CD8-positive, alpha-beta memory T cell (primary cell): ENCODE measurements at regions not wholly inside any gene's neighbourhood (a gene's known extent, or its start where the extent isn't known, plus 50 kb on each side); places are given as distances from the start of the nearest gene placed in this dataset.
"Not testable (repeated sequence)": the region's sequence is repeated elsewhere in the genome, so short reads cannot be mapped to it uniquely, and the experiment has no call there.

Experiments used
- CTCF ChIA-PET: fragments of 350-600 bp; sonication (Branson Sonifier 250); formaldehyde crosslinking; loops from one replicate; lab custom pipeline; 2021; ENCODE audit warnings: antibody characterized with exemption; lab: Charles Lee
- POLR2A ChIA-PET: fragments of 350-600 bp; sonication (Branson Sonifier 250); formaldehyde crosslinking; loops from one replicate; lab custom pipeline; 2021; ENCODE audit warnings: antibody characterized with exemption; lab: Charles Lee
- DNase-seq, 5 donors: peaks; one replicate each; pipeline versions ENCODE4 v3.0.0 to v3.0.0-alpha.2; 2020 to 2022; ENCODE audit warnings: mixed read lengths in 1 of 5
- H3K27ac ChIP-seq: one replicate; pipeline ENCODE4 v1.7.0; 2013; ENCODE audit warnings: low read depth, mild to moderate bottlenecking, low read length, moderate library complexity
- H3K27me3 ChIP-seq: 2 replicates; pipeline ENCODE4 v1.7.0; 2013; ENCODE audit warnings: low read length, mild to moderate bottlenecking; ENCODE audit not compliant: insufficient read depth, poor library complexity, severe bottlenecking
- H3K36me3 ChIP-seq: 2 replicates; pipeline ENCODE4 v1.7.0; 2013; ENCODE audit warnings: mild to moderate bottlenecking, low read length, moderate library complexity; ENCODE audit not compliant: insufficient read depth
- H3K4me1 ChIP-seq: 2 replicates; pipeline ENCODE4 v1.7.0; 2013; ENCODE audit warnings: mild to moderate bottlenecking, low read length, moderate library complexity; ENCODE audit not compliant: insufficient read depth
- H3K4me3 ChIP-seq: 2 replicates; pipeline ENCODE4 v1.7.0; 2013; ENCODE audit warnings: mild to moderate bottlenecking, low read length
- H3K9me3 ChIP-seq: 2 replicates; pipeline ENCODE4 v1.7.0; 2013; ENCODE audit warnings: mild to moderate bottlenecking, low read length
- H3K27ac Mint-ChIP-seq, 8 donors: one replicate each; pipeline ENCODE4 v1.8.0; 2020 to 2021; ENCODE audit warnings: mixed read lengths in 8 of 8, mild to moderate bottlenecking in 6 of 8, inconsistent platforms in 3 of 8, moderate library complexity in 3 of 8
- H3K27me3 Mint-ChIP-seq, 2 donors: one replicate each; pipeline ENCODE4 v1.8.0; 2020 to 2021; ENCODE audit warnings: mixed read lengths in 2 of 2, mild to moderate bottlenecking in 1 of 2, moderate library complexity in 1 of 2
- H3K36me3 Mint-ChIP-seq, 3 donors: one replicate each; pipeline ENCODE4 v1.8.0; 2020 to 2021; ENCODE audit warnings: mixed read lengths in 3 of 3, inconsistent platforms in 1 of 3, mild to moderate bottlenecking in 1 of 3
- H3K4me1 Mint-ChIP-seq, 3 donors: one replicate each; pipeline ENCODE4 v1.8.0; 2020 to 2021; ENCODE audit warnings: mixed read lengths in 3 of 3, inconsistent platforms in 1 of 3, mild to moderate bottlenecking in 1 of 3
- H3K4me3 Mint-ChIP-seq, 7 donors: one replicate each; pipeline ENCODE4 v1.8.0; 2020 to 2021; ENCODE audit warnings: mixed read lengths in 7 of 7, mild to moderate bottlenecking in 6 of 7, moderate library complexity in 4 of 7, inconsistent platforms in 2 of 7
- H3K9me3 Mint-ChIP-seq, 5 donors: one replicate each; pipeline ENCODE4 v1.8.0; 2020 to 2022; ENCODE audit warnings: mixed read lengths in 5 of 5, mild to moderate bottlenecking in 3 of 5, moderate library complexity in 2 of 5, inconsistent platforms in 1 of 5

- POLR2A ChIA-PET, result no interaction called here
- Histone ChIP-seq H3K27me3 (no peaks in the 10 kb centered on the region), H3K9me3 (no peaks in the 10 kb centered on the region), H3K27ac (peak overlapping the region; percentile 2), H3K36me3 (no peaks in the 10 kb centered on the region), H3K4me1 (peaks cover 25% of the 10 kb centered on the region), H3K4me3 (peak overlapping the region; percentile 26)
- Mint-ChIP-seq H3K9me3 (no peaks in the 10 kb centered on the region), H3K27ac (peak overlapping the region; percentile 61 to 99 (median 91)), H3K36me3 (peaks cover 0 to 6% (median 0%) of the 10 kb centered on the region in 3 donors), H3K4me3 (peak overlapping the region in 6 of 7 donors; percentile 49 to 71 (median 58)), H3K4me1 (peaks cover 30 to 41% (median 38%) of the 10 kb centered on the region in 3 donors), H3K27me3 (no peaks in the 10 kb centered on the region)
- DNase-seq, result peak in 2 of 5 donors; percentile 70 to 73
- CTCF ChIA-PET, result interaction anchor here (0.8 kb wide), 1 partner anchor 126 kb away, joined by 3 read pairs; no protein-coding TSS in a partner anchor
Measured at GRCh38 chr5:96537386-96537785, 104.3 kb upstream of the PCSK1 start.

- Histone ChIP-seq H3K4me3 (no peak overlapping the region), H3K27me3 (no peaks in the 10 kb centered on the region), H3K27ac (no peak overlapping the region), H3K36me3 (no peaks in the 10 kb centered on the region), H3K4me1 (peaks cover 25% of the 10 kb centered on the region), H3K9me3 (no peaks in the 10 kb centered on the region)
- ChIA-PET CTCF (no interaction called here), POLR2A (no interaction called here)
- DNase-seq, result no peak
- H3K27me3 Mint-ChIP-seq, result peaks cover 2 to 3% of the 10 kb centered on the region in 2 donors
- no peaks in the 10 kb centered on the region for H3K9me3 Mint-ChIP-seq
- H3K36me3 Mint-ChIP-seq, result peaks cover 0 to 9% (median 0%) of the 10 kb centered on the region in 3 donors
- peak overlapping the region in 7 of 8 donors; percentile 36 to 86 (median 76) for H3K27ac Mint-ChIP-seq
- peaks cover 30 to 41% (median 38%) of the 10 kb centered on the region in 3 donors for H3K4me1 Mint-ChIP-seq
- peak overlapping the region in 6 of 7 donors; percentile 30 to 61 (median 44) for H3K4me3 Mint-ChIP-seq
Measured at GRCh38 chr5:96538808-96539250, 105.8 kb upstream of the PCSK1 start.

- H3K36me3 Mint-ChIP-seq, result peaks cover 0 to 4% (median 0%) of the 10 kb centered on the region in 3 donors
- no peak overlapping the region for H3K4me3 Mint-ChIP-seq
- Histone ChIP-seq H3K27me3 (no peaks in the 10 kb centered on the region), H3K4me1 (no peaks in the 10 kb centered on the region), H3K27ac (no peak overlapping the region), H3K4me3 (no peak overlapping the region), H3K9me3 (no peaks in the 10 kb centered on the region), H3K36me3 (no peaks in the 10 kb centered on the region)
- POLR2A ChIA-PET, result no interaction called here
- peaks cover 0 to 11% (median 4%) of the 10 kb centered on the region in 3 donors for H3K4me1 Mint-ChIP-seq
- DNase-seq, result no peak
- H3K9me3 Mint-ChIP-seq, result no peaks in the 10 kb centered on the region
- CTCF ChIA-PET, result no interaction called here
- H3K27ac Mint-ChIP-seq, result no peak overlapping the region
- peaks cover 6 to 19% of the 10 kb centered on the region in 2 donors for H3K27me3 Mint-ChIP-seq
Measured at GRCh38 chr5:96546120-96546519, 113.1 kb upstream of the PCSK1 start.

GRCh38 chr5:96547486-96547885, 114.4 kb upstream of the PCSK1 start:
- CTCF ChIA-PET, result no interaction called here
- no peak overlapping the region for H3K27ac Mint-ChIP-seq
- POLR2A ChIA-PET, result no interaction called here

GRCh38 chr5:96548905-96549304, 113.3 kb upstream of the CAST start:
- Histone ChIP-seq H3K9me3 (no peaks in the 10 kb centered on the region), H3K36me3 (no peaks in the 10 kb centered on the region), H3K27ac (no peak overlapping the region), H3K4me1 (no peaks in the 10 kb centered on the region), H3K4me3 (no peak overlapping the region), H3K27me3 (no peaks in the 10 kb centered on the region)
- Mint-ChIP-seq H3K27me3 (peaks cover 6 to 31% of the 10 kb centered on the region in 2 donors), H3K4me1 (peaks cover 0 to 11% (median 4%) of the 10 kb centered on the region in 3 donors), H3K4me3 (no peak overlapping the region), H3K27ac (no peak overlapping the region), H3K9me3 (peaks cover 0 to 4% (median 1%) of the 10 kb centered on the region in 5 donors), H3K36me3 (peaks cover 0 to 20% (median 0%) of the 10 kb centered on the region in 3 donors)
- POLR2A ChIA-PET, result no interaction called here
- no peak for DNase-seq
- CTCF ChIA-PET, result interaction anchor here (1.0 kb wide), 1 partner anchor 52 kb away, joined by 3 read pairs; no protein-coding TSS in a partner anchor

More at GRCh38 chr5:96547486-96547885, 114.4 kb upstream of the PCSK1 start:
- H3K4me1 ChIP-seq, result no peaks in the 10 kb centered on the region
- no peaks in the 10 kb centered on the region for H3K36me3 ChIP-seq
- no peak overlapping the region for H3K4me3 ChIP-seq
- Mint-ChIP-seq H3K9me3 (peaks cover 0 to 3% (median 0%) of the 10 kb centered on the region in 5 donors), H3K4me1 (peaks cover 0 to 11% (median 4%) of the 10 kb centered on the region in 3 donors), H3K4me3 (no peak overlapping the region), H3K36me3 (peaks cover 0 to 16% (median 0%) of the 10 kb centered on the region in 3 donors), H3K27me3 (peaks cover 6 to 31% of the 10 kb centered on the region in 2 donors)
- H3K27ac ChIP-seq, result no peak overlapping the region
- no peaks in the 10 kb centered on the region for H3K9me3 ChIP-seq
- DNase-seq, result no peak
- H3K27me3 ChIP-seq, result no peaks in the 10 kb centered on the region

- H3K4me3 ChIP-seq, H3K9me3 Mint-ChIP-seq, H3K27me3 ChIP-seq, H3K36me3 ChIP-seq, H3K27ac ChIP-seq, H3K4me3 Mint-ChIP-seq, DNase-seq, POLR2A ChIA-PET, H3K4me1 ChIP-seq, H3K36me3 Mint-ChIP-seq, H3K27me3 Mint-ChIP-seq, H3K27ac Mint-ChIP-seq, H3K4me1 Mint-ChIP-seq, H3K9me3 ChIP-seq, CTCF ChIA-PET: not testable (repeated sequence)
Measured at GRCh38 chr5:96560857-96561256, 101.3 kb upstream of the CAST start.

GRCh38 chr5:96562614-96563013, 99.6 kb upstream of the CAST start:
- Histone ChIP-seq H3K27me3 (no peaks in the 10 kb centered on the region), H3K4me1 (no peaks in the 10 kb centered on the region), H3K9me3 (no peaks in the 10 kb centered on the region), H3K27ac (no peak overlapping the region), H3K36me3 (no peaks in the 10 kb centered on the region), H3K4me3 (no peak overlapping the region)
- ChIA-PET CTCF (no interaction called here), POLR2A (no interaction called here)
- peaks cover 13 to 18% (median 18%) of the 10 kb centered on the region in 3 donors for H3K4me1 Mint-ChIP-seq
- no peak overlapping the region for H3K27ac Mint-ChIP-seq
- no peaks in the 10 kb centered on the region for H3K36me3 Mint-ChIP-seq
- no peak for DNase-seq
- peaks cover 0 to 4% of the 10 kb centered on the region in 2 donors for H3K27me3 Mint-ChIP-seq
- no peaks in the 10 kb centered on the region for H3K9me3 Mint-ChIP-seq
- H3K4me3 Mint-ChIP-seq, result no peak overlapping the region

GRCh38 chr5:96563816-96564215, 98.4 kb upstream of the CAST start:
- H3K4me1 ChIP-seq, result no peaks in the 10 kb centered on the region
- ChIA-PET CTCF (no interaction called here), POLR2A (no interaction called here)
- no peak overlapping the region for H3K27ac Mint-ChIP-seq
- H3K4me1 Mint-ChIP-seq, result peaks cover 13 to 18% (median 18%) of the 10 kb centered on the region in 3 donors
- no peak overlapping the region for H3K4me3 ChIP-seq
- H3K9me3 Mint-ChIP-seq, result no peaks in the 10 kb centered on the region
- H3K27ac ChIP-seq, result no peak overlapping the region
- H3K36me3 ChIP-seq, result no peaks in the 10 kb centered on the region
- no peaks in the 10 kb centered on the region for H3K36me3 Mint-ChIP-seq
- peaks cover 0 to 3% of the 10 kb centered on the region in 2 donors for H3K27me3 Mint-ChIP-seq
- no peak overlapping the region for H3K4me3 Mint-ChIP-seq
- no peak for DNase-seq
- H3K27me3 ChIP-seq, result no peaks in the 10 kb centered on the region
- H3K9me3 ChIP-seq, result no peaks in the 10 kb centered on the region
